Loucy (cell line): ENCODE measurements at regions not wholly inside any gene's neighbourhood (a gene's known extent, or its start where the extent isn't known, plus 50 kb on each side); places are given as distances from the start of the nearest gene placed in this dataset.

ENCODE experiments used
- H2AFZ ChIP-seq: fragments of 200-600 bp; sonication (generic); 2 replicates; pipeline ENCODE4 v1.6.0; 2016; ENCODE audit warnings: antibody characterized with exemption, mild to moderate bottlenecking, low read length, moderate library complexity
- H3F3A ChIP-seq: fragments of 200-600 bp; 2 replicates; pipeline ENCODE4 v1.6.0; 2016; ENCODE audit warnings: antibody characterized with exemption, low read depth, mild to moderate bottlenecking
- H3K27me3 ChIP-seq: fragments of 200-600 bp; sonication (generic); 2 replicates; pipeline ENCODE4 v1.6.1; 2014; ENCODE audit warnings: low read length, mild to moderate bottlenecking; ENCODE audit not compliant: insufficient read depth, poor library complexity, severe bottlenecking
- H3K36me3 ChIP-seq: fragments of 200-600 bp; sonication (generic); 2 replicates; pipeline ENCODE4 v1.6.1; 2016; ENCODE audit warnings: low read length; ENCODE audit not compliant: insufficient read depth
- H3K4me1 ChIP-seq: fragments of 200-600 bp; sonication (generic); 2 replicates; pipeline ENCODE4 v1.5.1; 2014; ENCODE audit warnings: low read length, mild to moderate bottlenecking; ENCODE audit not compliant: insufficient read depth, poor library complexity, severe bottlenecking
- H3K4me2 ChIP-seq: fragments of 200-600 bp; sonication (generic); 2 replicates; pipeline ENCODE4 v1.6.0; 2014; ENCODE audit warnings: antibody characterized with exemption, low read length, low read depth, mild to moderate bottlenecking; ENCODE audit not compliant: poor library complexity, severe bottlenecking
- H3K4me3 ChIP-seq: fragments of 200-600 bp; sonication (generic); 2 replicates; pipeline ENCODE4 v1.5.1; 2014; ENCODE audit warnings: low read length, mild to moderate bottlenecking, mixed read lengths; ENCODE audit not compliant: poor library complexity, severe bottlenecking
- H3K79me2 ChIP-seq: fragments of 200-600 bp; sonication (generic); 2 replicates; pipeline ENCODE4 v1.6.1; 2014; ENCODE audit warnings: low read length; ENCODE audit not compliant: insufficient read depth
- H3K9ac ChIP-seq: fragments of 200-600 bp; sonication (generic); 2 replicates; pipeline ENCODE4 v1.6.0; 2014; ENCODE audit warnings: mild to moderate bottlenecking, low read depth, low read length, moderate library complexity; ENCODE audit not compliant: poor library complexity, severe bottlenecking
- H3K9me2 ChIP-seq: fragments of 200-600 bp; sonication (generic); replicated peaks from 2 replicates; pipeline ENCODE4 v1.6.1; 2016; ENCODE audit warnings: low read depth, low read length, mixed read lengths
- H3K9me3 ChIP-seq: fragments of 200-600 bp; sonication (generic); 2 replicates; pipeline ENCODE4 v1.6.1; 2014; ENCODE audit warnings: mild to moderate bottlenecking, antibody characterized with exemption, low read length, low read depth; ENCODE audit not compliant: insufficient read depth
- H4K20me1 ChIP-seq: fragments of 200-600 bp; sonication (generic); 2 replicates; pipeline ENCODE4 v1.6.0; 2014; ENCODE audit warnings: antibody characterized with exemption, low read length, mild to moderate bottlenecking; ENCODE audit not compliant: insufficient read depth, poor library complexity, severe bottlenecking
- CTCF ChIP-seq: fragments of 200-600 bp; sonication (generic); conservative IDR thresholded peaks from 2 replicates; pipeline ENCODE4 v1.5.1; 2014; ENCODE audit warnings: mild to moderate bottlenecking, antibody characterized with exemption, low read length
- EZH2phosphoT487 ChIP-seq: fragments of 200-600 bp; IDR thresholded peaks from 2 replicates; pipeline ENCODE4 v1.6.1; 2018; ENCODE audit warnings: antibody characterized with exemption, mild to moderate bottlenecking, moderate library complexity, borderline replicate concordance

- Histone ChIP-seq H3K9me3 (no peaks in the 10 kb centered on the region), H2AFZ (no peak overlapping the region), H3K79me2 (no peaks in the 10 kb centered on the region), H3K9me2 (no peaks in the 10 kb centered on the region), H3K4me3 (no peak overlapping the region), H3K4me2 (no peak overlapping the region), H3K4me1 (no peaks in the 10 kb centered on the region), H3K36me3 (no peaks in the 10 kb centered on the region), H3K27me3 (no peaks in the 10 kb centered on the region), H3K9ac (no peak overlapping the region), H4K20me1 (no peaks in the 10 kb centered on the region), H3F3A (no peaks in the 10 kb centered on the region)
- TF ChIP-seq CTCF = no peak
- TF ChIP-seq EZH2phosphoT487 = no peak
Observed at GRCh38 chr12:91422127-91422526, 239.5 kb upstream of the DCN start.

GRCh38 chr12:91419809-91420208 is 237.2 kb upstream of the DCN start:
- Histone ChIP-seq H2AFZ (no peak overlapping the region), H3K4me2 (no peak overlapping the region), H4K20me1 (no peaks in the 10 kb centered on the region), H3F3A (no peaks in the 10 kb centered on the region), H3K9me3 (no peaks in the 10 kb centered on the region), H3K27me3 (no peaks in the 10 kb centered on the region), H3K36me3 (no peaks in the 10 kb centered on the region), H3K4me1 (no peaks in the 10 kb centered on the region), H3K4me3 (no peak overlapping the region), H3K9ac (no peak overlapping the region), H3K9me2 (no peaks in the 10 kb centered on the region), H3K79me2 (no peaks in the 10 kb centered on the region)
- TF ChIP-seq CTCF (no peak), EZH2phosphoT487 (no peak)

GRCh38 chr12:91418221-91419090 is 235.8 kb upstream of the DCN start:
- Histone ChIP-seq H3F3A (no peaks in the 10 kb centered on the region), H3K4me1 (no peaks in the 10 kb centered on the region), H3K4me3 (no peak overlapping the region), H4K20me1 (no peaks in the 10 kb centered on the region), H3K36me3 (no peaks in the 10 kb centered on the region), H3K4me2 (no peak overlapping the region), H3K27me3 (no peaks in the 10 kb centered on the region), H3K79me2 (no peaks in the 10 kb centered on the region), H3K9me2 (no peaks in the 10 kb centered on the region), H3K9me3 (no peaks in the 10 kb centered on the region), H2AFZ (no peak overlapping the region), H3K9ac (no peak overlapping the region)
- TF ChIP-seq EZH2phosphoT487 (no peak), CTCF (no peak)
